GM10248 (cell line): ENCODE measurements at regions not wholly inside any gene's neighbourhood (a gene's known extent, or its start where the extent isn't known, plus 50 kb on each side); places are given as distances from the start of the nearest gene placed in this dataset.

Experiments
- CTCF ChIA-PET: fragments of 300-600 bp; sonication (Branson Sonifier 250); formaldehyde crosslinking; extraction: SDS; loops from one replicate; lab custom pipeline; 2021; ENCODE audit warnings: antibody characterized with exemption; lab: Yijun Ruan, JAX
- POLR2A ChIA-PET: fragments of 350-650 bp; sonication (Branson Sonifier 250); formaldehyde crosslinking; extraction: SDS; loops from one replicate; lab custom pipeline; 2020; ENCODE audit warnings: antibody characterized with exemption; lab: Yijun Ruan, JAX
- DNase-seq: peaks from one replicate; pipeline ENCODE4 v3.0.0; 2012; ENCODE audit errors: extremely low spot score
- TF ChIP-seq, protein P1 (sequence below): IDR thresholded peaks from 2 replicates; pipeline ENCODE4 v1.5.1; 2012; ENCODE audit warnings: mild to moderate bottlenecking, low read depth; ENCODE audit errors: extremely low read depth, missing control alignments, control extremely low read depth

GRCh38 chr1:59083946-59084865 is 212.7 kb upstream of the FGGY start:
- POLR2A ChIA-PET: no interaction called here
- CTCF ChIA-PET: interaction anchor here (0.8 to 2.3 kb wide), 5 partner anchors 10 to 19 kb away, joined by 3 to 11 read pairs (median 4); no protein-coding TSS in a partner anchor
- TF ChIP-seq, protein P1, sequence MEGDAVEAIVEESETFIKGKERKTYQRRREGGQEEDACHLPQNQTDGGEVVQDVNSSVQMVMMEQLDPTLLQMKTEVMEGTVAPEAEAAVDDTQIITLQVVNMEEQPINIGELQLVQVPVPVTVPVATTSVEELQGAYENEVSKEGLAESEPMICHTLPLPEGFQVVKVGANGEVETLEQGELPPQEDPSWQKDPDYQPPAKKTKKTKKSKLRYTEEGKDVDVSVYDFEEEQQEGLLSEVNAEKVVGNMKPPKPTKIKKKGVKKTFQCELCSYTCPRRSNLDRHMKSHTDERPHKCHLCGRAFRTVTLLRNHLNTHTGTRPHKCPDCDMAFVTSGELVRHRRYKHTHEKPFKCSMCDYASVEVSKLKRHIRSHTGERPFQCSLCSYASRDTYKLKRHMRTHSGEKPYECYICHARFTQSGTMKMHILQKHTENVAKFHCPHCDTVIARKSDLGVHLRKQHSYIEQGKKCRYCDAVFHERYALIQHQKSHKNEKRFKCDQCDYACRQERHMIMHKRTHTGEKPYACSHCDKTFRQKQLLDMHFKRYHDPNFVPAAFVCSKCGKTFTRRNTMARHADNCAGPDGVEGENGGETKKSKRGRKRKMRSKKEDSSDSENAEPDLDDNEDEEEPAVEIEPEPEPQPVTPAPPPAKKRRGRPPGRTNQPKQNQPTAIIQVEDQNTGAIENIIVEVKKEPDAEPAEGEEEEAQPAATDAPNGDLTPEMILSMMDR: no peak
- no peak for DNase-seq

- ChIA-PET CTCF (interaction anchor here (0.8 to 2.3 kb wide), 4 partner anchors 10 to 614 kb away, joined by 3 to 11 read pairs (median 4); no protein-coding TSS in a partner anchor), POLR2A (no interaction called here)
- no peak for DNase-seq
- TF ChIP-seq, protein P1: no peak
Measured at GRCh38 chr1:59085101-59085500, 211.8 kb upstream of the FGGY start.

DNA sequence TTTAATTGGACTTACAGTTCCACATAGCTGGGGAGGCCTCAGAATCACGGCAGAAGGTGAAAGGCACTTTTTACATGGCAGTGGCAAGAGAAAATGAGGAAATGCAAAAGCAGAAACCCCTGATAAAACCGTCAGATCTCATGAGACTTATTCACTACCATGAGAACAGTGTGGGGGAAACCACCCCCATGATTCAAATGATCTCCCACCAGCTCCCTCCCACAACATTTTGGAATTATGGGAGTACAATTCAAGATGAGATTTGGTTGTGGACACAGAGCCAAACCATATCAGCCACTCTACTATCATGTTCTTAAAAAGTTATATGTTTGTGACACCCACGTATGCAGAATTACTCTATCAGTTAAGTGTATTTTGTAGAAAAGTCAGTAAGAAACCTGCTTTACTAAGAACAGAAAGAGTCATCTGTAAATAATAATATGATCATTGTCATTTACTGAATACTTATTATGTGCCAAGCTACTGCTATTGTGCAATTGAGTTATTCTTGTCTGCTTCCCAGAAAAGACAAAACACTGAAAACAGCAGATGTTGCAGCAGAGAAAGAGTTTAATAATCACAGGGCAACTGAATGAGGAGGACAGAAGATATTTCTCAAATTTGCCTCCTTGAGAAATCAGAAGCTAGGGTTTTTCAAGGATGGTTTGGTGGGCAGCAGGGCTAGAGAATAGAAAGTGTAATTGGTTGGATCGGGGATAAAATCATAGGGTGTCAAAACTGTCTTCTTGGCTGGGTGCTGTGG is 207.7 kb upstream of the FGGY start:
- DNase-seq: no peak
- ChIA-PET CTCF (interaction anchor here (1.6 kb wide), 1 partner anchor 43 kb away, joined by 3 read pairs; no protein-coding TSS in a partner anchor), POLR2A (no interaction called here)
- TF ChIP-seq, protein P1: no peak

GRCh38 chr1:59089922-59090457 is 206.9 kb upstream of the FGGY start:
- ChIA-PET CTCF (interaction anchor here (1.1 to 1.6 kb wide), 2 partner anchors 9 to 44 kb away, joined by 3 to 4 read pairs; no protein-coding TSS in a partner anchor), POLR2A (no interaction called here)
- TF ChIP-seq, protein P1: no peak
- no peak for DNase-seq

DNA sequence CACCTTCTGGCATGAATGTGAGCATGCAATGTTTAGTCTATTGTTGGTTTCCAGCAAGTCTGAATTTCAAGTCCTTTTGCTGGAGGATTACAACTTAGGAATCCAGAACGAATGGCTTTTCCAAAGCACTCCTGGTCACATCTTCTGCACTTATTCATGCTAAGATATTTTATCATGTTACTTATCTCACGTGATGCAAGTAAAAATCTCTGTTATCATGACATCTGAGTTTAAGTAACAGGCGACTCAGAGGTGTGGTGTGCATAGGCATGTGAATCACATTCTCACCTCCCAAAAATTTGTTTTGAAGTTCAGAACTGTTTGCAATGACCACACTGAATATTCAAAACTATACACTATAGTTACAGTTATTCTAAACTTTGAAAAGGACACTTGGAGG is 204.8 kb upstream of the FGGY start:
- ChIA-PET POLR2A (no interaction called here), CTCF (interaction anchor here (0.8 to 1.4 kb wide), 2 partner anchors 31 to 45 kb away, joined by 3 read pairs; no protein-coding TSS in a partner anchor)
- DNase-seq: no peak
- TF ChIP-seq, protein P1: no peak

GRCh38 chr1:59094001-59094400 is 202.9 kb upstream of the FGGY start:
- ChIA-PET CTCF (interaction anchor here (1.1 to 2.3 kb wide), 4 partner anchors 10 to 185 kb away, joined by 3 to 11 read pairs (median 6); no protein-coding TSS in a partner anchor), POLR2A (no interaction called here)
- DNase-seq: no peak
- TF ChIP-seq, protein P1: no peak
